Ectodermal cell (in vitro differentiated cells): ENCODE measurements at regions not wholly inside any gene's neighbourhood (a gene's known extent, or its start where the extent isn't known, plus 50 kb on each side); places are given as distances from the start of the nearest gene placed in this dataset.

Source experiments
- H3K27ac ChIP-seq: 2 replicates; pipeline ENCODE4 v1.7.0; 2013; ENCODE audit warnings: mild to moderate bottlenecking, low read depth, low read length; ENCODE audit not compliant: insufficient read depth, poor library complexity, severe bottlenecking
- H3K27me3 ChIP-seq: 2 replicates; pipeline ENCODE4 v1.7.0; 2013; ENCODE audit warnings: mild to moderate bottlenecking, low read length; ENCODE audit not compliant: insufficient read depth, control insufficient read depth, poor library complexity, severe bottlenecking
- H3K36me3 ChIP-seq: one replicate; pipeline ENCODE4 v1.7.0; 2013; ENCODE audit warnings: low read length; ENCODE audit not compliant: control insufficient read depth, insufficient read depth
- H3K4me1 ChIP-seq: one replicate; pipeline ENCODE4 v1.7.0; 2013; ENCODE audit warnings: low read length; ENCODE audit not compliant: control insufficient read depth, insufficient read depth
- H3K4me3 ChIP-seq: 2 replicates; pipeline ENCODE4 v1.7.0; 2013; ENCODE audit warnings: low read depth, low read length, control low read depth; ENCODE audit not compliant: insufficient read depth
- H3K9me3 ChIP-seq: 2 replicates; pipeline ENCODE4 v1.7.0; 2013; ENCODE audit warnings: mild to moderate bottlenecking, low read length, moderate library complexity; ENCODE audit not compliant: control insufficient read depth
- WGBS, 2 experiments: methylation state at CpG; one replicate each; pipeline ENCODE4 v1.1.7; 2013; ENCODE audit warnings: missing lambda C conversion rate in 2 of 2; 5-methylcytosine and 5-hydroxymethylcytosine counted together

DNA sequence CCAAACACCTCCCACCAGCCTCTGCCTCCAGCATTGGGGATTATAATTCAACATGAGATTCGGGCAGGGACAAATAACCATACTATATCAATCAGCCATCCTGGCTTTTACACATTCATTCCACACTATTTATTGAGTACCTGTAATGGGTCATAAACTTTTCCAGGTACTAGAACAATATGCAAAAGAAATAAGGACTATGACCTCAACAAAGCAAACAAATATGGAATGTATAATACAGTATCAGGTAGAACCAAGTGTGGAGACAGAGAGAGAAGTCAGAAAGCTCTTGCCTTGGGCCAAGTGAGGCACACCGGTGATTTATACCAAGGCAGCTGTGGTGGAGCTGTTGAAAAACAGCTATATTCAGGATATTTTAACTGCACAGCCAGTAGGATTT, 116.3 kb downstream of the TSPAN8 start:
- Histone ChIP-seq H3K27ac (no peak overlapping the region), H3K27me3 (no peaks in the 10 kb centered on the region)
- WGBS, 2 experiments = 88 to 92% methylated on average over 2 of the region's 2 CpGs

DNA sequence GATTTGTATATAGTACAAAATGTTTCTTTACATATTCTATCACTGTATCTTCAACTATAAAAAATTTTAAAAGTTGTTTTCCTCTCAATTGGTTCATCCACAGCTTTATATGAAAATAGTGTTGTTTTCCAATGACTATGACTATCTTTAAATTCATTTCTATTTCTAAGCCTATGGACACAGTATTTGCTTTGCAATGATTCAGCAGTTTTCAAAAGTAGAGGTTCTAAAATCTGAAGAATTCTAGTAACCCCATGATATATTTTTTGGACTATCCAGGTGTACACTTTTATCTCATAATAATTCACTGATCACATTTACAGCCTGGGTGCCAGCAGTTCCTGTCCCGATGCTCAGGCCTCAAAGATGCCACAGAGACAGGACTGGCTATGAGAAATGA, 118.4 kb upstream of the PTPRR start:
- WGBS, 2 experiments = 89 to 92% methylated on average over 1 of the region's 1 CpG
- no peaks in the 10 kb centered on the region for H3K27me3 ChIP-seq
- no peaks in the 10 kb centered on the region for H3K9me3 ChIP-seq
- no peak overlapping the region for H3K4me3 ChIP-seq
- no peaks in the 10 kb centered on the region for H3K36me3 ChIP-seq
- H3K27ac ChIP-seq = no peak overlapping the region
- H3K4me1 ChIP-seq = no peaks in the 10 kb centered on the region

More for the DNA sequence above, 116.3 kb downstream of the TSPAN8 start:
- Histone ChIP-seq H3K9me3 (no peaks in the 10 kb centered on the region), H3K4me3 (no peak overlapping the region), H3K36me3 (no peaks in the 10 kb centered on the region), H3K4me1 (no peaks in the 10 kb centered on the region)

DNA sequence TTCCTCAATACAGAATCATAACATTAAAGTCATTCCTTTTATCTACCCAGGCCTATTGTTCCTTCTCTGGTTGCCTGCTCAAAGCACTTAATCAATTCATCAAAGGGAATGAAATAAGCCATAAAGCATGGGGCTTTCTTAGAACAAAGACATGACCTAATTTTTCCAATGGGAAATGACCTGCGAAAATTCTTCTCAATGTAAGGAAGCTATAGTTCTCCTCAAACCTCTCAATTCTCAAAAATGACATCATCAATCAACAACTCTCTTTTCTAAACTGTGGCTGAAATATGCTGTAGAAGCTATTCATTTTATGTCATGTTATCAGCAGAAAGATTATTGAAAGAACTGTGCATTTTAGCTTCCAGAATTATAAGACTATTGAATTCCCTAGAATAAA, 116.0 kb upstream of the PTPRR start:
- Histone ChIP-seq H3K4me3 (no peak overlapping the region), H3K36me3 (no peaks in the 10 kb centered on the region), H3K27me3 (no peaks in the 10 kb centered on the region), H3K27ac (no peak overlapping the region), H3K4me1 (no peaks in the 10 kb centered on the region), H3K9me3 (no peaks in the 10 kb centered on the region)
- WGBS, 2 experiments = 96 to 100% methylated on average over 1 of the region's 1 CpG

DNA sequence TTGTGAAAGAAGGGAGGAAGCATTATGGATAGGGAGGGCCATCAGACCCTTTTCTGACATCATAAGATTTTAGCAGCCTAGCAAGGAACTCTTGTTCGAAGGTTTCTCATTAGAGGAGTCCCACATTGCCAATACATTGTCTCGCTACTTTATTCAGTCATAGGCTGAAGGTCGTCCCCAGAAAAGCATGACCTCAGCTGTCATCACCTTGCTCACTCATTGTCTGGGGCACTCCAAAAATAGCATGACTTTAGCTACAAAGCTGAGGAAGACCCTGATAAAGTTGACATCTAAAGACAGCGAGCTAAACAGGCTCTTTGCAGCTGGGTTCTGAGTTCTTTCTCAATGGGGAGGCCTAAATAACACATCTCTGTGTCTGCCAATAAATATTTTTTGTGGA, 112.4 kb upstream of the PTPRR start:
- 91 to 92% methylated on average over 4 of the region's 4 CpGs for WGBS, 2 experiments
- Histone ChIP-seq H3K4me1 (peaks cover 4% of the 10 kb centered on the region), H3K4me3 (no peak overlapping the region), H3K27ac (no peak overlapping the region), H3K36me3 (no peaks in the 10 kb centered on the region), H3K27me3 (no peaks in the 10 kb centered on the region), H3K9me3 (no peaks in the 10 kb centered on the region)

DNA sequence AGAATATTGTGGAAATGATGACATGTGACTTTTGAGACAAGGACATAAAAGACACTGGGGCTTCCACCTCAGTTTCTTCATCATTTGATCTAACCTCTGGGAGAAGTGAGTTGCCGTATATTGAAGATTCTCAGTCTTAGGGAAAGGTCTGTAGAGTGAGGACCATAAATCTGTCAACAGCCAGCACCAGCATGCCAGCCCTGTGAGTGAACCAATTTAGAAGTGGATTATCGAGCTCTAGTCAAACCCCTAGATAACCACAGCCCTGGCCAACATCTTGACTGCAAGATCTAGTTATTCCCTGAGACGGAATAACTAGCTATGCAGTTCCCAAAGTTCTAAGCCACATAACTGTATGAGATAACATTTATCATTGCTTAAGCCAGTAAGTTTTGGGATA, 108.8 kb upstream of the PTPRR start:
- Histone ChIP-seq H3K9me3 (no peaks in the 10 kb centered on the region), H3K4me3 (no peak overlapping the region), H3K36me3 (no peaks in the 10 kb centered on the region), H3K27ac (no peak overlapping the region), H3K27me3 (no peaks in the 10 kb centered on the region), H3K4me1 (peaks cover 6% of the 10 kb centered on the region)
- WGBS, 2 experiments = 89 to 92% methylated on average over 3 of the region's 3 CpGs

DNA sequence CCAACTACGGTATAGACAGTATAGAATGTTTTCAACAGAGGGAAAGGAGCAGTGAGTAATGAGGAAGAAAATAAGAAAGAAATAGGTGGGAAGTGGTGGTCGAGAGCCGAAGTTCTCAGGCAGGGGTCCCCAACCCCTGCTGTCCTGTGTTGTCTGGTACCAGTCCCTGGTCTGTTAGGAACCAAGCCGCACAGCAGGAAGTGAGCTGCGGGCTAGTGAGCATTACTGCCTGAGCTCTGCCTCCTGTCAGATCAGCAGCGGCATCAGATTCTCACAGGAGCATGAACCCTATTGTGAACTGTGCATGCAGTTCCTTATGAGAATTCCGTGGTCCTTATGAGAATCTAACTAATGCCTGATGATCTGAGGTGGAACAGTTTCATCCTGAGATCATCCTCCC, 107.3 kb upstream of the PTPRR start:
- Histone ChIP-seq H3K27ac (no peak overlapping the region), H3K4me3 (no peak overlapping the region), H3K9me3 (no peaks in the 10 kb centered on the region), H3K4me1 (peaks cover 6% of the 10 kb centered on the region), H3K27me3 (no peaks in the 10 kb centered on the region), H3K36me3 (no peaks in the 10 kb centered on the region)
- WGBS, 2 experiments = 47 to 50% methylated on average over 7 of the region's 7 CpGs

DNA sequence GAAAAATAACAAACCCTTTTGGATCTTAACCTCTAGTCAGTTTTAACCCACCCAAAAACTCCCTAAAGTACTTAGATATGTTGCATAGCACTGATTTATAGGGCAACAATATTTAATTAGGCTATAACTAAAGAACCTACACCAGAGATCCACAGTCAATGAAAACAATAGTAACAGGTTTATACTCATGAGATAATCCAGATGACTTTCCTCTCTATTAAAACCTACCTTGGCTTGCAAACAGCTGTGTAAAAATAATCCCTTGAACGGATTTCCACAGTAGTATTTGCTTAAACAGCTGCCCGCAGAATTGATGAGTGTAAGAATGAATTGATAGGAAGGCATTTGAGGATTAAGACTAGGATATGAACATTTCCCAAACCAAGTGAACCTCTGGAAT, 104.3 kb upstream of the PTPRR start:
- H3K9me3 ChIP-seq = no peaks in the 10 kb centered on the region
- no peak overlapping the region for H3K4me3 ChIP-seq
- H3K27ac ChIP-seq = no peak overlapping the region
- H3K36me3 ChIP-seq = no peaks in the 10 kb centered on the region
- 94 to 95% methylated on average over 2 of the region's 2 CpGs for WGBS, 2 experiments
- H3K27me3 ChIP-seq = no peaks in the 10 kb centered on the region
- H3K4me1 ChIP-seq = peaks cover 6% of the 10 kb centered on the region

DNA sequence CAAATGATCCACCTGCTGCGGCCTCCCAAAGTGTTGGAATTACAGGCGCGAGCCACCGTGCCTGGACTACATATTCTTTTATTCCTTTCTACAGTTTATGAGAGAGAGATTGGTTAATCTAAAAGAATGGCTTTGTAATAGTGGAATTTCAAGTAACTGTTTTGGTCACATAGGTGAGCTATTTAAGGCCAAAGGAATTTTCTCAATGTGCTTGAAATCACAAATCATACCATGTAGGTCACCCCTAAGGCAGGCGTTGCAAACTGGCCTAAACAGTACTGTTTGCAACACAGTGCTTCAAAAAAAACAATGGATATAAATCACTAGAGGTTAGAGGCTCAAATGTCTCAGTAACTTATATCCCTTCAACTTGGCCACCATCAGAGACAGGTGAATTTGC, 103.7 kb upstream of the PTPRR start:
- no peak overlapping the region for H3K27ac ChIP-seq
- H3K9me3 ChIP-seq = no peaks in the 10 kb centered on the region
- H3K4me3 ChIP-seq = no peak overlapping the region
- no peaks in the 10 kb centered on the region for H3K36me3 ChIP-seq
- no peaks in the 10 kb centered on the region for H3K27me3 ChIP-seq
- H3K4me1 ChIP-seq = peaks cover 6% of the 10 kb centered on the region
- WGBS, 2 experiments = 90 to 94% methylated on average over 5 of the region's 5 CpGs

DNA sequence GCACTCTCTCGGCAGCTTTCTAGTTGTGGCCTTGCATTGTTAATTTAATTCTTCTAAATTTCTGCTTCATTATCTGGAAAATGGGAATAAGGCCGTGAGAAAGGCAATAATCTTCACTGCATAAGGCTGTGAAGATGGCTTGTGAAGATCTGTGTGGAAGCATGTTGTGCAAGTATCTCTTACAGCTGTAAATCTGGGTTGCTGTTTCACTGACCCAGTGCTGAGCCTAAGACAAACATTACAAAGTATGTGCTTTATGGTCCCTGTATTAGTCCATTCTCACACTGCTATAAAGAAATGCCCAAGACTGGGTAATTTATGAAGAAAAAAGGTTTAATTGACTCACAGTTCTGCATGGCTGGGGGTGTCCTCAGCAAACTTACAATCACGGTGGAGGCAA, 101.0 kb upstream of the PTPRR start:
- Histone ChIP-seq H3K27me3 (no peaks in the 10 kb centered on the region), H3K4me1 (no peaks in the 10 kb centered on the region), H3K9me3 (no peaks in the 10 kb centered on the region), H3K27ac (no peak overlapping the region), H3K4me3 (no peak overlapping the region), H3K36me3 (no peaks in the 10 kb centered on the region)
- 86 to 91% methylated on average over 3 of the region's 3 CpGs for WGBS, 2 experiments

DNA sequence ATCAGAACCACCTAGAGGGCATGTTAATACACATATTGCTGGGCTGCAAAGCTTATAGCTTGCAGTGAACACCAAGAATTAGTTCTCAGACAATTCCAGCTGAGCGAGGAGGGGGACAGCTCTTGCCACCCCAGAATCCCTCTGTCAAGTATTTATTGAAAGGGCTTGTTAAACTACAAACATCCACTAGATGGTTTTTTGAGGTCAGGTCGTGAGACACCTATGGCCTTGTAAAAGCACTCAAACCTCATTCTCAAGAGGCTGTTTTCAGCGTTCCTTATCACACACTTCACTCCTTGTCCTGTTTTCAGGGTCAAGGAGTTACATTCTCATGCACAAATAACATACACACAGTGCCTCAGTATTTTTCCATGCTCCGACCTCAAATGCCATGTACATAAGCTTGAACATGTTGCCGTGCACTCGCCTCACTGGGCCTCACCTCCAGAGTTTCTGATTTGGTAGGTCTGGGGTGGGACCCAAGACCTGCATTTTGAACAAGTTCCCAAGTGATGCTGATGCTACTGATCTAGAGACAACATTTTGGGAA, 98.8 kb upstream of the PTPRR start:
- no peak overlapping the region for H3K27ac ChIP-seq

DNA sequence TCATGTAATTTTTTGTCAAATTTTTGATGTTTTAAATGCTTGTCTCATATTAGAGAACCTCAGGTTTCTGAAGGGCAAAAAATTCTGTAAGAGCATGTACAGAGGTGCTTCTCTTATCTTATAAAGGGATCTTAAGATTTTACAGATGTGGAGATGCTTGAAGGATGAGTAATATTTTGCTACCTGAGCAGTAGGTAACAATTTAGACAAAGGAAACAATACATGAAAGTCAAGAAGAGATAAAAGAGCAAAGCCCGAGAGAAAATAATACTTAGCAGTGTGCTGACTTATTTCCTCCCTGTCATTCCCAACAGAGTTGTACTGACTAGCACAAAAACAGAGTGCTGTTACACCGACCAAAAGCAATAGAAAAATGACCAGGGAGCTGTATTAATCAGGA, 98.1 kb upstream of the PTPRR start:
- 90 to 96% methylated on average over 2 of the region's 2 CpGs for WGBS, 2 experiments
- H3K36me3 ChIP-seq = no peaks in the 10 kb centered on the region
- H3K27ac ChIP-seq = no peak overlapping the region
- no peaks in the 10 kb centered on the region for H3K27me3 ChIP-seq
- H3K9me3 ChIP-seq = no peaks in the 10 kb centered on the region
- H3K4me3 ChIP-seq = no peak overlapping the region
- H3K4me1 ChIP-seq = no peaks in the 10 kb centered on the region

More for the DNA sequence above, 98.8 kb upstream of the PTPRR start:
- no peaks in the 10 kb centered on the region for H3K4me1 ChIP-seq
- no peaks in the 10 kb centered on the region for H3K27me3 ChIP-seq
- H3K36me3 ChIP-seq = no peaks in the 10 kb centered on the region
- no peaks in the 10 kb centered on the region for H3K9me3 ChIP-seq
- no peak overlapping the region for H3K4me3 ChIP-seq
- 90 to 93% methylated on average over 6 of the region's 6 CpGs for WGBS, 2 experiments
